ENCODE measurements at regions not wholly inside any gene's neighbourhood (a gene's known extent, or its start where the extent isn't known, plus 50 kb on each side); places are given as distances from the start of the nearest gene placed in this dataset.

DNA sequence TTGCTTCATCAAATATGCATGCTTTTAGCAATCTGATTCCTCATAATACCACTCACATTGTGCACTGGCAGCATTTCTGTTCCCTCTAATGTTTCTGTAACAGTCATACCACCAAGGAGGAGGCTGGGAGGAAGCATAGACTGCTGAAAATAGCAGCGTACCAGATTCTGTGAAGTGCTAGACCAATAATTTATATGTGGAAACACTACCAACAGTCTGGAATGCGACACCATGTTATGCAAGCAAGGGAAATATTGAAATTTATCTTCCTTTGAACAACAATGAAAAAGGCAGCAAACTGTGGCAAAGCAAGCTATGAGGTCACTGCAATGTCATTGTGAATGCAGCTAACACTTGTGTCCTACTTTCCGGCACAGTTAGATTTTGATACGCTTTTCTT, 1388.0 kb downstream of the EFNB2 start:
- TF ChIP-seq, protein P1, sequence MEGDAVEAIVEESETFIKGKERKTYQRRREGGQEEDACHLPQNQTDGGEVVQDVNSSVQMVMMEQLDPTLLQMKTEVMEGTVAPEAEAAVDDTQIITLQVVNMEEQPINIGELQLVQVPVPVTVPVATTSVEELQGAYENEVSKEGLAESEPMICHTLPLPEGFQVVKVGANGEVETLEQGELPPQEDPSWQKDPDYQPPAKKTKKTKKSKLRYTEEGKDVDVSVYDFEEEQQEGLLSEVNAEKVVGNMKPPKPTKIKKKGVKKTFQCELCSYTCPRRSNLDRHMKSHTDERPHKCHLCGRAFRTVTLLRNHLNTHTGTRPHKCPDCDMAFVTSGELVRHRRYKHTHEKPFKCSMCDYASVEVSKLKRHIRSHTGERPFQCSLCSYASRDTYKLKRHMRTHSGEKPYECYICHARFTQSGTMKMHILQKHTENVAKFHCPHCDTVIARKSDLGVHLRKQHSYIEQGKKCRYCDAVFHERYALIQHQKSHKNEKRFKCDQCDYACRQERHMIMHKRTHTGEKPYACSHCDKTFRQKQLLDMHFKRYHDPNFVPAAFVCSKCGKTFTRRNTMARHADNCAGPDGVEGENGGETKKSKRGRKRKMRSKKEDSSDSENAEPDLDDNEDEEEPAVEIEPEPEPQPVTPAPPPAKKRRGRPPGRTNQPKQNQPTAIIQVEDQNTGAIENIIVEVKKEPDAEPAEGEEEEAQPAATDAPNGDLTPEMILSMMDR (IDR thresholded peaks at IDR 0.05; ENCODE audit: poor library complexity), result no peak
- TF ChIP-seq EZH2 (IDR thresholded peaks at IDR 0.05; ENCODE audit: borderline replicate concordance), result no peak

Data from hepatocyte (in vitro differentiated cells).